ENCODE measurements at regions not wholly inside any gene's neighbourhood (a gene's known extent, or its start where the extent isn't known, plus 50 kb on each side); places are given as distances from the start of the nearest gene placed in this dataset.

DNA sequence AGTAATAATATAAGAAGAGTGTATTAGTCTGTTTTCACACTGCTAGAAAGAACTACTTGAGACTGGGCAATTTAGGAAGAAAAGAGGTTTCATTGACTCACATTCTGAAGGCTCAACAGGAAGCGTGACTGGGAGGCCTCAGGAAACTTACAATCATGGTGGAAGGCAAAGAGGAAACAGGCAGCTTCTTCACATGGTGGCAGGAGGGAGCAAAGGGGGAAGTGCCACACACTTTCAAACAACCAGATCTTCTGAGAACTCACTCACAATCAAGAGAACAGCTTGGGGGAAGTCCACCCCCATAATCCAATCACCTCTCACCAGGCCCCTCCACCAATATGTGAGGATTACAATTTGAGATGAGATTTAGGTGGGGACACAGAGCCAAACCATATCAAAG, 212.5 kb upstream of the HDAC9 start:
- no peak for TF ChIP-seq CTCF (IDR thresholded peaks at IDR 0.05)
- H3K4me3 ChIP-seq = no peak overlapping the region
- intact Hi-C loops (cut with DNase I) = no loop called here

GRCh38 chr7:18287482-18287881, 208.1 kb upstream of the HDAC9 start:
- ATAC-seq = no peak
- Histone ChIP-seq H3K36me3 (ENCODE audit: insufficient read depth in 1 of 2, low read depth in 1 of 2) (no peaks in the 10 kb centered on the region), H3K27me3 (ENCODE audit: insufficient read depth in 3 of 3, low read length in 2 of 3) (no peaks in the 10 kb centered on the region), H3K9me3 (no peaks in the 10 kb centered on the region), H3K27ac (no peak overlapping the region), H3K4me3 (no peak overlapping the region), H3K4me1 (no peaks in the 10 kb centered on the region)
- TF ChIP-seq CTCF (IDR thresholded peaks at IDR 0.05) = no peak
- WGBS, 3 donors = 88 to 98% (median 93%) methylated on average over 2 of the region's 2 CpGs
- DNase-seq = no peak
- intact Hi-C loops (cut with DNase I) = no loop called here

More for the DNA sequence above, 212.5 kb upstream of the HDAC9 start:
- WGBS, 3 donors = 0 to 5% (median 0%) methylated on average over 1 of the region's 1 CpG
- Histone ChIP-seq H3K9me3 (no peaks in the 10 kb centered on the region), H3K4me1 (no peaks in the 10 kb centered on the region), H3K27ac (no peak overlapping the region), H3K36me3 (ENCODE audit: insufficient read depth in 1 of 2, low read depth in 1 of 2) (no peaks in the 10 kb centered on the region), H3K27me3 (ENCODE audit: insufficient read depth in 3 of 3, low read length in 2 of 3) (no peaks in the 10 kb centered on the region)
- no peak for DNase-seq
- ATAC-seq = no peak

GRCh38 chr7:18288322-18289037, 207.1 kb upstream of the HDAC9 start:
- TF ChIP-seq CTCF (IDR thresholded peaks at IDR 0.05) = no peak
- ATAC-seq = no peak
- 88 to 93% (median 92%) methylated on average over 3 of the region's 3 CpGs for WGBS, 3 donors
- Histone ChIP-seq H3K4me3 (no peak overlapping the region), H3K27ac (no peak overlapping the region), H3K4me1 (no peaks in the 10 kb centered on the region), H3K27me3 (ENCODE audit: insufficient read depth in 3 of 3, low read length in 2 of 3) (no peaks in the 10 kb centered on the region), H3K36me3 (ENCODE audit: insufficient read depth in 1 of 2, low read depth in 1 of 2) (no peaks in the 10 kb centered on the region), H3K9me3 (no peaks in the 10 kb centered on the region)
- intact Hi-C loops (cut with DNase I) = no loop called here
- DNase-seq = no peak

GRCh38 chr7:18289788-18290187, 205.8 kb upstream of the HDAC9 start:
- H3K4me3 ChIP-seq = no peak overlapping the region
- no peak for TF ChIP-seq CTCF (IDR thresholded peaks at IDR 0.05)
- DNase-seq (no peak), ATAC-seq (no peak)
- no peaks in the 10 kb centered on the region for H3K27me3 ChIP-seq (ENCODE audit: insufficient read depth in 3 of 3, low read length in 2 of 3)
- H3K27ac ChIP-seq = no peak overlapping the region
- H3K9me3 ChIP-seq = no peaks in the 10 kb centered on the region
- H3K36me3 ChIP-seq (ENCODE audit: insufficient read depth in 1 of 2, low read depth in 1 of 2) = no peaks in the 10 kb centered on the region
- H3K4me1 ChIP-seq = no peaks in the 10 kb centered on the region
- 36 to 48% (median 36%) methylated on average over 4 of the region's 4 CpGs for WGBS, 3 donors
- intact Hi-C loops (cut with DNase I) = no loop called here

- ATAC-seq = no peak
Measured at GRCh38 chr7:18290223-18290622, 205.3 kb upstream of the HDAC9 start.

More at GRCh38 chr7:18290223-18290622, 205.3 kb upstream of the HDAC9 start:
- Histone ChIP-seq H3K4me3 (peak overlapping the region; percentile 33), H3K27ac (no peak overlapping the region), H3K36me3 (ENCODE audit: insufficient read depth in 1 of 2, low read depth in 1 of 2) (no peaks in the 10 kb centered on the region), H3K4me1 (no peaks in the 10 kb centered on the region), H3K9me3 (no peaks in the 10 kb centered on the region), H3K27me3 (ENCODE audit: insufficient read depth in 3 of 3, low read length in 2 of 3) (no peaks in the 10 kb centered on the region)
- intact Hi-C loops (cut with DNase I) = no loop called here
- 60 to 64% (median 64%) methylated on average over 5 of the region's 5 CpGs for WGBS, 3 donors
- TF ChIP-seq CTCF (IDR thresholded peaks at IDR 0.05) = no peak
- DNase-seq = no peak

Data from psoas muscle (tissue), 7 donors.